PC-3 (cell line): ENCODE measurements at regions not wholly inside any gene's neighbourhood (a gene's known extent, or its start where the extent isn't known, plus 50 kb on each side); places are given as distances from the start of the nearest gene placed in this dataset.

Experiments used
- ATAC-seq: fragments of 200-7000 bp; cut with Tn5 transposase; 2 replicates; pipeline ENCODE4 v1.9.1; 2020; ENCODE audit warnings: mild to moderate bottlenecking, moderate library complexity
- BruUV-seq: library from RNA; stranded (reverse); fragments of 400-500 nt; replicated peaks from 2 replicates; lab custom pipeline; 2021; lab: Mats Ljungman, UMichigan
- CTCF ChIA-PET: fragments of 300-600 bp; sonication (Branson Sonifier 250); formaldehyde crosslinking; loops from one replicate; lab custom pipeline; 2022; ENCODE audit warnings: antibody characterized with exemption; lab: Charles Lee
- POLR2A ChIA-PET: fragments of 300-600 bp; sonication (Branson Sonifier 250); formaldehyde crosslinking; loops from one replicate; lab custom pipeline; 2022; ENCODE audit warnings: antibody characterized with exemption; ENCODE audit not compliant: unreplicated experiment; lab: Charles Lee
- DNase-seq: peaks from one replicate; pipeline ENCODE4 v3.0.0-alpha.2; 2015
- H2AFZ ChIP-seq: fragments of 300-600 bp; sonication (generic); 2 replicates; pipeline ENCODE4 v1.6.0; 2016; ENCODE audit warnings: antibody characterized with exemption, low read length
- H3F3A ChIP-seq: fragments of 300-600 bp; sonication (generic); one replicate; pipeline ENCODE4 v1.6.0; 2017; ENCODE audit warnings: antibody characterized with exemption, low read length, control low read depth, mild to moderate bottlenecking; ENCODE audit not compliant: unreplicated experiment
- H3K27ac ChIP-seq: fragments of 300-600 bp; sonication (generic); 2 replicates; pipeline ENCODE4 v1.5.1; 2016; ENCODE audit warnings: mild to moderate bottlenecking, low read length
- H3K27me3 ChIP-seq: fragments of 300-600 bp; sonication (generic); 2 replicates; pipeline ENCODE4 v1.6.1; 2016; ENCODE audit warnings: low read length, mixed read lengths
- H3K36me3 ChIP-seq: fragments of 300-600 bp; sonication (generic); 2 replicates; pipeline ENCODE4 v1.6.1; 2016; ENCODE audit warnings: low read depth, mixed run types, low read length, mixed read lengths
- H3K4me1 ChIP-seq: fragments of 300-600 bp; sonication (generic); 2 replicates; pipeline ENCODE4 v1.5.1; 2016; ENCODE audit warnings: low read length; ENCODE audit not compliant: insufficient read depth
- H3K4me2 ChIP-seq: fragments of 300-600 bp; sonication (generic); 2 replicates; pipeline ENCODE4 v1.6.0; 2016; ENCODE audit warnings: low read length
- H3K4me3 ChIP-seq: fragments of 300-600 bp; sonication (generic); 2 replicates; pipeline ENCODE4 v1.5.1; 2016; ENCODE audit warnings: mild to moderate bottlenecking, low read length, mixed read lengths
- H3K79me2 ChIP-seq: fragments of 300-600 bp; sonication (generic); 2 replicates; pipeline ENCODE4 v1.6.1; 2017; ENCODE audit warnings: low read length, mixed read lengths
- H3K9ac ChIP-seq: fragments of 300-600 bp; sonication (generic); 2 replicates; pipeline ENCODE4 v1.6.0; 2016; ENCODE audit warnings: mild to moderate bottlenecking, low read length
- H3K9me2 ChIP-seq: fragments of 300-600 bp; sonication (generic); replicated peaks from 2 replicates; pipeline ENCODE4 v1.6.1; 2016; ENCODE audit warnings: mixed run types, low read length, mixed read lengths
- H3K9me3 ChIP-seq: fragments of 300-600 bp; sonication (generic); 2 replicates; pipeline ENCODE4 v1.6.1; 2016; ENCODE audit warnings: low read length, mixed read lengths
- H4K20me1 ChIP-seq: fragments of 300-600 bp; sonication (generic); 2 replicates; pipeline ENCODE4 v1.6.1; 2016; ENCODE audit warnings: low read length, mixed read lengths
- CTCF ChIP-seq: fragments of 300-600 bp; sonication (generic); conservative IDR thresholded peaks from 2 replicates; pipeline ENCODE4 v1.5.1; 2017; ENCODE audit warnings: antibody characterized with exemption, low read depth, mild to moderate bottlenecking, low read length
- EZH2 ChIP-seq: fragments of 300-600 bp; sonication (generic); IDR thresholded peaks from one replicate; pipeline ENCODE4 v1.6.1; 2017; ENCODE audit warnings: antibody characterized with exemption, mild to moderate bottlenecking, low read length; ENCODE audit not compliant: unreplicated experiment
- EZH2phosphoT487 ChIP-seq: fragments of 300-600 bp; sonication (generic); IDR thresholded peaks from 2 replicates; pipeline ENCODE4 v1.6.1; 2018; ENCODE audit warnings: mild to moderate bottlenecking, antibody characterized with exemption, low read length, borderline replicate concordance
- intact Hi-C: fragments of 100-400 bp; cut with micrococcal nuclease; formaldehyde crosslinking; loops from 2 replicates; pipeline ENCODE4 v1.9.0; 2023

GRCh38 chr21:28699596-28700259 is 292.9 kb downstream of the LTN1 start:
- Histone ChIP-seq H3K79me2 (no peaks in the 10 kb centered on the region), H3K9me3 (no peaks in the 10 kb centered on the region), H3K27me3 (no peaks in the 10 kb centered on the region), H3K27ac (no peak overlapping the region), H3K4me3 (no peak overlapping the region), H3K9me2 (no peaks in the 10 kb centered on the region), H2AFZ (no peak overlapping the region), H3K4me2 (no peak overlapping the region), H3K36me3 (no peaks in the 10 kb centered on the region), H3K4me1 (no peaks in the 10 kb centered on the region), H4K20me1 (no peaks in the 10 kb centered on the region), H3F3A (no peaks in the 10 kb centered on the region), H3K9ac (no peak overlapping the region)
- no peak for DNase-seq
- ChIA-PET CTCF (interaction anchor here (1.1 kb wide), 1 partner anchor 46 kb away, joined by 3 read pairs; no protein-coding TSS in a partner anchor), POLR2A (no interaction called here)
- intact Hi-C loops: no loop called here
- BruUV-seq: no TSS peak
- ATAC-seq: no peak
- TF ChIP-seq EZH2 (no peak), EZH2phosphoT487 (no peak), CTCF (no peak)

- H4K20me1 ChIP-seq: no peaks in the 10 kb centered on the region
- no peak overlapping the region for H3K4me2 ChIP-seq
- H3K27me3 ChIP-seq: no peaks in the 10 kb centered on the region
- no peak overlapping the region for H3K4me3 ChIP-seq
- H3K9me3 ChIP-seq: no peaks in the 10 kb centered on the region
- ATAC-seq (no peak), DNase-seq (no peak)
- no peaks in the 10 kb centered on the region for H3K36me3 ChIP-seq
- no peak overlapping the region for H3K9ac ChIP-seq
- H3K79me2 ChIP-seq: no peaks in the 10 kb centered on the region
- ChIA-PET POLR2A (no interaction called here), CTCF (no interaction called here)
- H3K27ac ChIP-seq: no peak overlapping the region
- BruUV-seq: no TSS peak
- no peaks in the 10 kb centered on the region for H3K4me1 ChIP-seq
- no peak overlapping the region for H2AFZ ChIP-seq
- TF ChIP-seq CTCF (no peak), EZH2 (no peak), EZH2phosphoT487 (no peak)
- no peaks in the 10 kb centered on the region for H3K9me2 ChIP-seq
- intact Hi-C loops: no loop called here
- no peaks in the 10 kb centered on the region for H3F3A ChIP-seq
Measured at GRCh38 chr21:28699186-28699585, 293.5 kb downstream of the LTN1 start.

- Histone ChIP-seq H3F3A (no peaks in the 10 kb centered on the region), H3K9me3 (no peaks in the 10 kb centered on the region), H4K20me1 (no peaks in the 10 kb centered on the region), H3K4me3 (no peak overlapping the region), H3K4me2 (no peak overlapping the region), H3K9ac (no peak overlapping the region), H3K27ac (no peak overlapping the region), H3K4me1 (0 out of 2 replicates have a peak, but pooled peaks cover 4% of the 10 kb centered on the region), H3K79me2 (no peaks in the 10 kb centered on the region), H2AFZ (no peak overlapping the region), H3K27me3 (no peaks in the 10 kb centered on the region), H3K36me3 (no peaks in the 10 kb centered on the region), H3K9me2 (no peaks in the 10 kb centered on the region)
- DNase-seq: no peak
- intact Hi-C loops: no loop called here
- POLR2A ChIA-PET: no interaction called here
- CTCF ChIA-PET: no interaction called here
- no TSS peak for BruUV-seq
- ATAC-seq: no peak
- TF ChIP-seq CTCF (no peak), EZH2 (no peak), EZH2phosphoT487 (no peak)
Measured at GRCh38 chr21:28696844-28697410, 295.8 kb downstream of the LTN1 start.
